Choroid plexus epithelial cell (primary cell): ENCODE measurements at regions not wholly inside any gene's neighbourhood (a gene's known extent, or its start where the extent isn't known, plus 50 kb on each side); places are given as distances from the start of the nearest gene placed in this dataset.

Experiments used
- DNase-seq: peaks from one replicate; pipeline ENCODE4 v3.0.0-alpha.2; 2010; ENCODE audit warnings: low read depth
- H3K4me3 ChIP-seq: 2 replicates; pipeline ENCODE4 v1.5.1; 2011; ENCODE audit warnings: low read depth, mild to moderate bottlenecking, control low read depth, low read length, moderate library complexity
- CTCF ChIP-seq: conservative IDR thresholded peaks from 2 replicates; pipeline ENCODE4 v1.5.1; 2011; ENCODE audit warnings: low read depth, mild to moderate bottlenecking, control low read depth, inconsistent platforms, low read length, moderate library complexity

GRCh38 chr4:20589436-20589835 is 110.8 kb upstream of the PACRGL start:
- no peak overlapping the region for H3K4me3 ChIP-seq
- no peak for DNase-seq

GRCh38 chr4:20590849-20591248 is 109.4 kb upstream of the PACRGL start:
- no peak for DNase-seq
- TF ChIP-seq CTCF: no peak

More at GRCh38 chr4:20589436-20589835, 110.8 kb upstream of the PACRGL start:
- TF ChIP-seq CTCF: no peak

DNA sequence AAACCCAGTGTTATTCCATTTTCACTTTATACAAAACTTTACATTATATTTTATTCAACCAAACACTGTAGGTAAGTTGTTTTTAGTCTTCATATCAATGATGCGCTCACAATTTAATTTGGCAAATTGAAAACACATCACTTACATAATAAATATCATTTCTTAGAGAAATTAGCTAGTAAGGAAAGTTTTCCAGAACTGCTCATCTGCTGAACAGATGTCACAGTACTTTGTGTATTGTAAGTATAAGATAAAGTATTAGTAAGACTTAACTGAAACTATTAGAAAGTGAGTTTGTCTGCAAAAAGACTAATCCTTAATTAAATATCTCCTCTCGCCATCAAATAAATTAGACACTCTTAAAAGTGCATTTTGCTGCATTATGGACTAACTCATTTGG is 108.7 kb upstream of the PACRGL start:
- H3K4me3 ChIP-seq: no peak overlapping the region
- no peak for DNase-seq
- no peak for TF ChIP-seq CTCF

More at GRCh38 chr4:20590849-20591248, 109.4 kb upstream of the PACRGL start:
- H3K4me3 ChIP-seq: no peak overlapping the region

- TF ChIP-seq CTCF: no peak
- no peak for DNase-seq
- H3K4me3 ChIP-seq: no peak overlapping the region
Measured at GRCh38 chr4:20592013-20592412, 108.2 kb upstream of the PACRGL start.

- TF ChIP-seq CTCF: no peak
- DNase-seq: peak; percentile 50
- no peak overlapping the region for H3K4me3 ChIP-seq
Measured at GRCh38 chr4:20592663-20593062, 107.6 kb upstream of the PACRGL start.

DNA sequence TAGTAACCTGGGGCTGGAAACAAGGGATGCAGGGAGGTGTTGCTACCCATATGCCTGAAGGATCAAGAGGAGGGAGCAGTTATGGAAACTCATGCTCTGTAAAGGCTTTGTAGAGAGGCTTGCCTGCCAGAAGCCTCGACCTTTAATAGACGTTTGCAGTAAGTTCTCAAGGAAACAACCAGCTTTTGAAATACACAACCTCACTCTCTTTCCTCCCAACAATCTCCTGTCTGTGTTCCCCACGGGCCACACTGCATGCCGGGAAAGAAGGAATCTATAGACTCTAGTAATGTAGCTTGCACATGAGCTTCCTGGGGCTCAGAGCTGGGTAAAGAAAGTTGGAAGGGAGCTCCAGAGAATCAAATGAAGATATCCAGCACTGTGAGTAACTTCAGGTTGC is 101.6 kb upstream of the PACRGL start:
- H3K4me3 ChIP-seq: no peak overlapping the region
- TF ChIP-seq CTCF: no peak
- no peak for DNase-seq

DNA sequence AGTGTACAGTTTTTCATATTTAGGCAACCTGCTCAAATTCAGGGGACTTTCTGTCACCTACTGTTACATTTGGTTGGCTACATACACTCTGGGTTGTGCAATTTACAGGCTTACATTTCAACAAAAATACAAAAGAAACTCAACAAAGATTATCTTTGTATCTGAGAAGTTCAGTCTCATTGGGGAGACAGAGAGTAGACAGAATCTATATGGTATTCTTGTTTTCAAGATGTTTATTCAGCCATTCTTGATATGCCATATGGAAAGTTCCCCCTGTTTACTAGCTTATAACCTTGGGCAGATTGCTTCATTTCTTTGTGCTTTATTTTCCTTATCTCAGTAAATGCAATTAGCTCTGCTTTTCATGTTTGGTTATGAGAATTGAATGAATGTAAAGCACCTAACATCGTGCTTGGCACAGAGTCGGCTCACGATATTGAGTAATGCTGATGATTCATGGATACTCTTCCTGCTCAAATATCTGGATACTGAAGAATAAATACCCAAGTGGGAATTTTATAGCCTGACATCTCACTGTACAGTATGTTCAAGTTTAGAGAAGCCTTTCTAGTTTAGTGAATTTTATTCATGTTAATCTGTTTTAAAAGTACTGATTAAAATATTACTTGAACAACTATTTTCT is 96.5 kb upstream of the PACRGL start:
- H3K4me3 ChIP-seq: no peak overlapping the region
- peak; percentile 77 for DNase-seq
- no peak for TF ChIP-seq CTCF
